IPS-18c (cell line): ENCODE measurements at regions not wholly inside any gene's neighbourhood (a gene's known extent, or its start where the extent isn't known, plus 50 kb on each side); places are given as distances from the start of the nearest gene placed in this dataset.

ENCODE experiments used
- H3K4me3 ChIP-seq: 2 replicates; pipeline ENCODE4 v1.7.0; 2013; ENCODE audit warnings: low read depth, mild to moderate bottlenecking, low read length, moderate library complexity; ENCODE audit not compliant: insufficient read depth
- H3K9me3 ChIP-seq: one replicate; pipeline ENCODE4 v1.6.1; 2013; ENCODE audit warnings: mild to moderate bottlenecking, low read length, moderate library complexity; ENCODE audit not compliant: control insufficient read depth, insufficient read depth

- H3K4me3 ChIP-seq: no peak overlapping the region
- no peaks in the 10 kb centered on the region for H3K9me3 ChIP-seq
Observed at GRCh38 chr18:61756244-61756643, 136.6 kb downstream of the RNF152 start.

- H3K4me3 ChIP-seq: no peak overlapping the region
Observed at GRCh38 chr18:61755555-61755954, 137.3 kb downstream of the RNF152 start.

GRCh38 chr18:61754039-61754583, 138.7 kb downstream of the RNF152 start:
- Histone ChIP-seq H3K9me3 (no peaks in the 10 kb centered on the region), H3K4me3 (no peak overlapping the region)

More at GRCh38 chr18:61755555-61755954, 137.3 kb downstream of the RNF152 start:
- no peaks in the 10 kb centered on the region for H3K9me3 ChIP-seq

- H3K9me3 ChIP-seq: no peaks in the 10 kb centered on the region
- no peak overlapping the region for H3K4me3 ChIP-seq
Observed at GRCh38 chr18:61753373-61753772, 139.4 kb downstream of the RNF152 start.

- Histone ChIP-seq H3K4me3 (no peak overlapping the region), H3K9me3 (no peaks in the 10 kb centered on the region)
Observed at GRCh38 chr18:61752973-61753372, 139.8 kb downstream of the RNF152 start.

- H3K9me3 ChIP-seq: no peaks in the 10 kb centered on the region
Observed at GRCh38 chr18:61750840-61751668, 141.8 kb downstream of the RNF152 start.

GRCh38 chr18:61749546-61749945, 143.3 kb downstream of the RNF152 start:
- H3K4me3 ChIP-seq: no peak overlapping the region
- no peaks in the 10 kb centered on the region for H3K9me3 ChIP-seq

More at GRCh38 chr18:61750840-61751668, 141.8 kb downstream of the RNF152 start:
- H3K4me3 ChIP-seq: no peak overlapping the region

GRCh38 chr18:61749031-61749430, 143.8 kb downstream of the RNF152 start:
- Histone ChIP-seq H3K9me3 (no peaks in the 10 kb centered on the region), H3K4me3 (no peak overlapping the region)

GRCh38 chr18:61748004-61748403, 144.8 kb downstream of the RNF152 start:
- H3K4me3 ChIP-seq: no peak overlapping the region

GRCh38 chr18:61743775-61744531, 148.9 kb downstream of the RNF152 start:
- H3K9me3 ChIP-seq: no peaks in the 10 kb centered on the region
- H3K4me3 ChIP-seq: no peak overlapping the region

More at GRCh38 chr18:61748004-61748403, 144.8 kb downstream of the RNF152 start:
- H3K9me3 ChIP-seq: no peaks in the 10 kb centered on the region

- no peak overlapping the region for H3K4me3 ChIP-seq
- H3K9me3 ChIP-seq: no peaks in the 10 kb centered on the region
Observed at GRCh38 chr18:61742565-61743429, 150.0 kb downstream of the RNF152 start.

- no peak overlapping the region for H3K4me3 ChIP-seq
- no peaks in the 10 kb centered on the region for H3K9me3 ChIP-seq
Observed at GRCh38 chr18:61741881-61742454, 150.8 kb downstream of the RNF152 start.

GRCh38 chr18:61738488-61738887, 154.3 kb downstream of the RNF152 start:
- no peaks in the 10 kb centered on the region for H3K9me3 ChIP-seq
- no peak overlapping the region for H3K4me3 ChIP-seq

GRCh38 chr18:61738042-61738441, 154.8 kb downstream of the RNF152 start:
- Histone ChIP-seq H3K4me3 (no peak overlapping the region), H3K9me3 (no peaks in the 10 kb centered on the region)

- H3K9me3 ChIP-seq: no peaks in the 10 kb centered on the region
- H3K4me3 ChIP-seq: no peak overlapping the region
Observed at GRCh38 chr18:61736133-61736532, 156.7 kb downstream of the RNF152 start.

- Histone ChIP-seq H3K4me3 (no peak overlapping the region), H3K9me3 (no peaks in the 10 kb centered on the region)
Observed at GRCh38 chr18:61735564-61736102, 157.2 kb downstream of the RNF152 start.
